H1 (cell line): ENCODE measurements at regions not wholly inside any gene's neighbourhood (a gene's known extent, or its start where the extent isn't known, plus 50 kb on each side); places are given as distances from the start of the nearest gene placed in this dataset.

Source experiments
- CTCF ChIA-PET: fragments of 300-600 bp; sonication (Branson Sonifier 250); formaldehyde crosslinking; loops from one replicate; lab custom pipeline; 2021; ENCODE audit not compliant: partially characterized antibody; lab: Charles Lee
- POLR2A ChIA-PET: fragments of 300-600 bp; sonication (Branson Sonifier 250); formaldehyde crosslinking; loops from one replicate; lab custom pipeline; 2021; ENCODE audit warnings: inconsistent platforms; ENCODE audit not compliant: partially characterized antibody; lab: Charles Lee
- DNase-seq, 2 experiments: peaks; one replicate each; pipeline versions ENCODE4 v3.0.0 to v3.0.0-alpha.2; 2010 to 2022; ENCODE audit warnings: low spot score in 2 of 2, low read depth in 1 of 2, mixed read lengths in 1 of 2
- FAIRE-seq: peaks from 2 replicates; lab custom pipeline; 2011; peaks lifted over from hg19 to GRCh38; lab: Jason Lieb, UNC
- H2AFZ ChIP-seq: 2 replicates; pipeline ENCODE4 v1.8.1; 2012; ENCODE audit warnings: low read length, inconsistent platforms
- H2AK5ac ChIP-seq: 2 replicates; pipeline ENCODE4 v1.6.1; 2013; ENCODE audit warnings: low read depth, low read length
- H2BK120ac ChIP-seq: replicated peaks from 2 replicates; pipeline ENCODE3; 2013; ENCODE audit warnings: low read depth, low read length, inconsistent platforms
- H2BK12ac ChIP-seq: 2 replicates; pipeline ENCODE4 v1.6.1; 2013; ENCODE audit warnings: low read depth, low read length
- H2BK15ac ChIP-seq: 2 replicates; pipeline ENCODE4 v1.6.1; 2013; ENCODE audit warnings: low read length
- H2BK20ac ChIP-seq: 2 replicates; pipeline ENCODE4 v1.6.1; 2013; ENCODE audit warnings: low read length
- H2BK5ac ChIP-seq: 2 replicates; pipeline ENCODE4 v1.6.1; 2013; ENCODE audit warnings: low read depth, low read length
- H3K14ac ChIP-seq: 2 replicates; pipeline ENCODE4 v1.6.1; 2013; ENCODE audit warnings: inconsistent platforms; ENCODE audit not compliant: insufficient read length
- H3K18ac ChIP-seq: 2 replicates; pipeline ENCODE4 v1.6.1; 2013; ENCODE audit warnings: low read length; ENCODE audit errors: extremely low read depth
- H3K23ac ChIP-seq: 2 replicates; pipeline ENCODE4 v1.6.1; 2013; ENCODE audit warnings: inconsistent platforms; ENCODE audit not compliant: insufficient read length
- H3K23me2 ChIP-seq: 2 replicates; pipeline ENCODE4 v1.6.1; 2013; ENCODE audit warnings: low read depth, low read length
- H3K27ac ChIP-seq: 2 replicates; pipeline ENCODE4 v1.6.1; 2011; ENCODE audit warnings: low read depth, low read length, inconsistent platforms
- H3K27me3 ChIP-seq, 4 experiments: replicated peaks in 1 of 4; 1 replicate in 1 of 4; 2 replicates in 3 of 4; pipeline versions ENCODE4 v1.6.1 to v1.8.1; 2011 to 2013; ENCODE audit warnings: low read length in 3 of 4, mild to moderate bottlenecking in 3 of 4, inconsistent platforms in 2 of 4, mixed read lengths in 2 of 4, moderate library complexity in 1 of 4; ENCODE audit not compliant: control insufficient read depth in 3 of 4, insufficient read depth in 3 of 4; ENCODE audit errors: extremely low read depth in 1 of 4
- H3K36me3 ChIP-seq, 4 experiments: 2 replicates each; pipeline versions ENCODE4 v1.6.1 to v1.8.1; 2011 to 2013; ENCODE audit warnings: mild to moderate bottlenecking in 4 of 4, low read length in 3 of 4, moderate library complexity in 2 of 4, control low read depth in 1 of 4, inconsistent platforms in 1 of 4; ENCODE audit not compliant: insufficient read depth in 4 of 4, control insufficient read depth in 2 of 4
- H3K4ac ChIP-seq: replicated peaks from 2 replicates; pipeline ENCODE3; 2013; ENCODE audit warnings: low read length, low read depth, mixed read lengths, inconsistent platforms; ENCODE audit not compliant: insufficient read length
- H3K4me1 ChIP-seq, 4 experiments: replicated peaks in 1 of 4; 1 replicate in 1 of 4; 2 replicates in 3 of 4; pipeline versions ENCODE4 v1.6.1 to v1.8.1; 2011 to 2013; ENCODE audit warnings: low read length in 3 of 4, inconsistent platforms in 2 of 4, mixed read lengths in 1 of 4; ENCODE audit not compliant: insufficient read depth in 4 of 4, control insufficient read depth in 3 of 4
- H3K4me2 ChIP-seq, 2 experiments: 2 replicates each; pipeline versions ENCODE4 v1.6.1 to v1.8.1; 2011 to 2013; ENCODE audit warnings: low read depth in 2 of 2, low read length in 2 of 2, control low read depth in 1 of 2, inconsistent platforms in 1 of 2, mild to moderate bottlenecking in 1 of 2; ENCODE audit not compliant: insufficient read depth in 1 of 2
- H3K4me3 ChIP-seq, 4 experiments: fragments of 200-600, 300-600 bp in 1 of 4; sonication (generic), shearing (Covaris generic), sonication (Bioruptor Twin) in 1 of 4; 2 replicates each; pipeline versions ENCODE4 v1.5.1 to v1.8.1; 2011 to 2016; ENCODE audit warnings: low read length in 4 of 4, low read depth in 3 of 4, control low read depth in 2 of 4, inconsistent platforms in 2 of 4, mild to moderate bottlenecking in 2 of 4, mixed read lengths in 1 of 4, moderate library complexity in 1 of 4; ENCODE audit not compliant: insufficient read depth in 2 of 4; ENCODE audit errors: extremely low read depth in 1 of 4
- H3K56ac ChIP-seq: replicated peaks from 2 replicates; pipeline ENCODE3; 2013; ENCODE audit warnings: low read depth, mild to moderate bottlenecking, mixed read lengths, low read length, inconsistent platforms; ENCODE audit not compliant: insufficient read length
- H3K79me1 ChIP-seq: 2 replicates; pipeline ENCODE4 v1.6.1; 2013; ENCODE audit warnings: low read depth, low read length, control low read depth
- H3K79me2 ChIP-seq, 2 experiments: 2 replicates each; pipeline versions ENCODE4 v1.6.1 to v1.8.1; 2012 to 2013; ENCODE audit warnings: low read length in 2 of 2, mild to moderate bottlenecking in 2 of 2, inconsistent platforms in 1 of 2; ENCODE audit not compliant: insufficient read depth in 2 of 2, control insufficient read depth in 1 of 2
- H3K9ac ChIP-seq, 4 experiments: replicated peaks in 1 of 4; 1 replicate in 1 of 4; 2 replicates in 3 of 4; pipeline versions ENCODE4 v1.6.1 to v1.8.1; 2011 to 2013; ENCODE audit warnings: low read depth in 3 of 4, low read length in 3 of 4, control low read depth in 2 of 4, mild to moderate bottlenecking in 2 of 4, moderate library complexity in 2 of 4, inconsistent platforms in 1 of 4; ENCODE audit errors: extremely low read depth in 1 of 4
- H3K9me3 ChIP-seq, 2 experiments: 2 replicates each; pipeline versions ENCODE4 v1.6.1 to v1.8.1; 2012 to 2013; ENCODE audit warnings: mild to moderate bottlenecking in 2 of 2, moderate library complexity in 2 of 2, control low read depth in 1 of 2, inconsistent platforms in 1 of 2, low read depth in 1 of 2, low read length in 1 of 2, mixed read lengths in 1 of 2; ENCODE audit not compliant: insufficient read depth in 2 of 2
- H4K20me1 ChIP-seq, 2 experiments: replicated peaks in 1 of 2; 2 replicates each; pipeline versions ENCODE3 to v1.8.1; 2011 to 2013; ENCODE audit warnings: inconsistent platforms in 2 of 2, low read length in 2 of 2, mild to moderate bottlenecking in 1 of 2; ENCODE audit not compliant: insufficient read depth in 2 of 2, control insufficient read depth in 1 of 2
- H4K5ac ChIP-seq: 2 replicates; pipeline ENCODE4 v1.6.1; 2013; ENCODE audit warnings: low read length, low read depth, mixed read lengths, inconsistent platforms; ENCODE audit not compliant: insufficient read length
- H4K8ac ChIP-seq: 2 replicates; pipeline ENCODE4 v1.8.0; 2013; ENCODE audit warnings: mild to moderate bottlenecking, moderate library complexity, low read length, inconsistent platforms; ENCODE audit not compliant: insufficient read depth; ENCODE audit errors: extremely low read depth
- H4K91ac ChIP-seq: replicated peaks from 2 replicates; pipeline ENCODE3; 2013; ENCODE audit warnings: low read length, mixed read lengths, inconsistent platforms; ENCODE audit not compliant: insufficient read length
- BRCA1 ChIP-seq: IDR thresholded peaks from 2 replicates; pipeline ENCODE4 v1.6.1; 2012; ENCODE audit warnings: low read depth, low read length, improper control_type of control experiment
- CHD1 ChIP-seq: IDR thresholded peaks from 2 replicates; pipeline ENCODE4 v1.6.1; 2012; ENCODE audit warnings: low read depth, low read length, improper control_type of control experiment
- CHD2 ChIP-seq: IDR thresholded peaks from 2 replicates; pipeline ENCODE4 v1.6.1; 2012; ENCODE audit warnings: low read length, improper control_type of control experiment
- JUN ChIP-seq: IDR thresholded peaks from 2 replicates; pipeline ENCODE4 v1.6.1; 2011; ENCODE audit warnings: low read depth, mild to moderate bottlenecking, improper control_type of control experiment, low read length
- POU5F1 ChIP-seq: IDR thresholded peaks from 2 replicates; pipeline ENCODE4 v1.6.1; 2011; ENCODE audit warnings: low read depth, mild to moderate bottlenecking, low read length, moderate library complexity
- SUZ12 ChIP-seq: fragments of 200-600 bp; sonication (generic); IDR thresholded peaks from 2 replicates; pipeline ENCODE4 v1.6.1; 2012; ENCODE audit warnings: mild to moderate bottlenecking, inconsistent platforms, low read length, moderate library complexity, mixed read lengths
- TAF1 ChIP-seq: IDR thresholded peaks from 2 replicates; pipeline ENCODE4 v1.6.1; 2011; ENCODE audit warnings: mild to moderate bottlenecking, low read depth, low read length
- TAF7 ChIP-seq: optimal IDR thresholded peaks from 2 replicates; pipeline ENCODE3; 2011; ENCODE audit warnings: low read depth, mild to moderate bottlenecking, inconsistent platforms, low read length, moderate library complexity, borderline replicate concordance
- WGBS, 2 experiments: shearing (Covaris generic) in 1 of 2; methylation state at CpG; one replicate each; pipeline versions ENCODE4 v1.1.6 to v1.1.7; 2013 to 2015; ENCODE audit warnings: low lambda C conversion rate in 2 of 2, mixed read lengths in 2 of 2, inconsistent platforms in 1 of 2, low coverage in 1 of 2, missing lambda C conversion rate in 1 of 2; ENCODE audit not compliant: insufficient replicate concordance in 2 of 2, insufficient coverage in 1 of 2, insufficient read length in 1 of 2; ENCODE audit errors: extremely low coverage in 1 of 2, missing lambda C conversion rate in 1 of 2; 5-methylcytosine and 5-hydroxymethylcytosine counted together

DNA sequence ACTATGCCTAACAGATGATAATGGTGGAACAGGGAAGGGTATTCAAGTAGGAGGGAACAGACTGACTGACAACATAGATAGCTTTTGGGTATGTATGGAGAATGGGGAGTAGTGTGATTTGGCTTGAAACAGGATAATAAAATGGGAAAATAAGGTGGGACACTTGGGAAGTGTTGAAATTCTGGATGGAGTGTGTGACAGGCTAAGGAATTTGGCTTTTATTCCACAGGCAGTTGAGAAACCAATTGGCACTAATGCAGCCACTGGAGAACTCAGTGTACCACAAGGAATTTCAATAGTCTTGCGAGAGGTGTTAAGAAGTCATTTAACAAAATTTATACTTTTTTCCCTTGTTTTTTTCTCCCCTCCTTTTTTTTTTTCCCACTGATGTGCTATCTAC, 153.5 kb upstream of the ELAVL2 start:
- Histone ChIP-seq H3K14ac (no peak overlapping the region), H3K79me2 (no peaks in the 10 kb centered on the region), H3K23me2 (no peaks in the 10 kb centered on the region), H3K56ac (no peak overlapping the region), H2AFZ (no peak overlapping the region), H3K4ac (no peak overlapping the region), H2BK5ac (no peak overlapping the region), H2BK20ac (no peak overlapping the region), H3K9me3 (peaks cover 0 to 2% of the 10 kb centered on the region in 2 experiments; a peak in 1 of 4 replicates), H3K79me1 (no peaks in the 10 kb centered on the region), H2BK15ac (no peak overlapping the region), H2BK120ac (no peak overlapping the region), H2BK12ac (no peak overlapping the region), H4K91ac (no peak overlapping the region), H2AK5ac (no peak overlapping the region), H4K8ac (no peak overlapping the region), H3K27ac (no peak overlapping the region)
- FAIRE-seq: no peak
- no peak for DNase-seq
- TF ChIP-seq CHD1 (no peak), TAF1 (no peak), BRCA1 (no peak), SUZ12 (no peak), CHD2 (no peak), JUN (no peak), POU5F1 (no peak), TAF7 (no peak)
- TF ChIP-seq, all 59 proteins: peak for 0
- ChIA-PET POLR2A (no interaction called here), CTCF (no interaction called here)
- no peak overlapping the region for H3K23ac ChIP-seq
- H3K4me1 ChIP-seq: 0 out of 7 replicates have a peak, but pooled peaks cover 0 to 2% (median 0%) of the 10 kb centered on the region in 4 experiments
- WGBS, 2 experiments: 87% methylated on average over 1 of the region's 1 CpG; no CpG with 5 or more reads in 1 of the 2 experiments
- H3K18ac ChIP-seq: no peak overlapping the region
- no peak overlapping the region for H3K4me3 ChIP-seq
- H4K5ac ChIP-seq: no peak overlapping the region
- no peaks in the 10 kb centered on the region for H4K20me1 ChIP-seq
- H3K4me2 ChIP-seq: no peak overlapping the region
- no peak overlapping the region for H3K9ac ChIP-seq
- no peaks in the 10 kb centered on the region for H3K36me3 ChIP-seq
- H3K27me3 ChIP-seq: no peaks in the 10 kb centered on the region
